ENCODE measurements at regions not wholly inside any gene's neighbourhood (a gene's known extent, or its start where the extent isn't known, plus 50 kb on each side); places are given as distances from the start of the nearest gene placed in this dataset.

DNA sequence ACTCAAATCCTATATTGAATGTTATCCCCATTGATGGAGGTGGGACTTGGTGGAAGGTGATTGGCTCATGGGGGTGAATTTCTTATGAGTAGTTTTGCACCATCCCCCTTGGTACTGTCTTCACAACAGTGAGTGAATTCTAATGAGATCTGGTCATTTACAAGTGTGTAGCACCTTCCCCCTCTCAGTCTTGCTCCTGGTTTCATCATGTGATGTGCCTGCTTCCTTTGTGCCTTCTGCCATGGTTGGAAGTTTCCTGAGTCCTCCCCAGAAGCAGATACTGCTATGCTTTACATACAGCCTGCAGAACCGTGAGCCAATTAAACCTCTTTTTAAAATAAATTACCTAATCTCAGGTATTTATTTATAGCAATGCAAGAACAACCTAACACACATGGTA lies 302.4 kb upstream of the KITLG start:
- TF ChIP-seq POLR2A (IDR thresholded peaks at IDR 0.05) (no peak), CTCF (IDR thresholded peaks at IDR 0.05) (no peak)
